ENCODE measurements at regions not wholly inside any gene's neighbourhood (a gene's known extent, or its start where the extent isn't known, plus 50 kb on each side); places are given as distances from the start of the nearest gene placed in this dataset.
"Not testable (repeated sequence)": the region's sequence is repeated elsewhere in the genome, so short reads cannot be mapped to it uniquely, and the experiment has no call there.

- TF ChIP-seq CTCF (conservative IDR thresholded peaks at IDR 0.05; ENCODE audit: low read depth, low read length); EZH2 (IDR thresholded peaks at IDR 0.05; ENCODE audit: borderline replicate concordance, low read depth, low read length, poor library complexity, severe bottlenecking): not testable (repeated sequence)
Measured at GRCh38 chr12:63434384-63434783, 233.9 kb downstream of the DPY19L2 start.

All from A673 (cell line).